ENCODE measurements at regions not wholly inside any gene's neighbourhood (a gene's known extent, or its start where the extent isn't known, plus 50 kb on each side); places are given as distances from the start of the nearest gene placed in this dataset.

DNA sequence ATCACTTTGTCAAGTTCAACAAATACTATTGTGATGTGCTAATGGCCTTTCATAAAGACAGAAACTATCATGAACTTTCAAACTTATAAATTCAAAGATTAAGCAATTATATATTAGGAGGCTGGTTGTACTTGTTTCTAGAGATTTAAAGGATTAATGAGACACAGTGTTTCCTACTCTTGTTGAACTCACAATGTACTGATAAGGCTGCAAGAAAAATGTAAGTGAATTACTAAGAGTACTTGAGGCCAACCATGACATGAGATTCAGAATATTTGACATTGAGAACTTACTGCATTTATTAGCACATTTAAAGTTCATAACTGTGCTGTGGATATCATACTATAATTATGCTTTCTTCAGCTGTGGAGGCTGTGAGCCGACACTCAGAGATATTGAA lies 1210.5 kb upstream of the SORCS1 start:
- no peak overlapping the region for H3K4me3 ChIP-seq
- TF ChIP-seq, protein P1, sequence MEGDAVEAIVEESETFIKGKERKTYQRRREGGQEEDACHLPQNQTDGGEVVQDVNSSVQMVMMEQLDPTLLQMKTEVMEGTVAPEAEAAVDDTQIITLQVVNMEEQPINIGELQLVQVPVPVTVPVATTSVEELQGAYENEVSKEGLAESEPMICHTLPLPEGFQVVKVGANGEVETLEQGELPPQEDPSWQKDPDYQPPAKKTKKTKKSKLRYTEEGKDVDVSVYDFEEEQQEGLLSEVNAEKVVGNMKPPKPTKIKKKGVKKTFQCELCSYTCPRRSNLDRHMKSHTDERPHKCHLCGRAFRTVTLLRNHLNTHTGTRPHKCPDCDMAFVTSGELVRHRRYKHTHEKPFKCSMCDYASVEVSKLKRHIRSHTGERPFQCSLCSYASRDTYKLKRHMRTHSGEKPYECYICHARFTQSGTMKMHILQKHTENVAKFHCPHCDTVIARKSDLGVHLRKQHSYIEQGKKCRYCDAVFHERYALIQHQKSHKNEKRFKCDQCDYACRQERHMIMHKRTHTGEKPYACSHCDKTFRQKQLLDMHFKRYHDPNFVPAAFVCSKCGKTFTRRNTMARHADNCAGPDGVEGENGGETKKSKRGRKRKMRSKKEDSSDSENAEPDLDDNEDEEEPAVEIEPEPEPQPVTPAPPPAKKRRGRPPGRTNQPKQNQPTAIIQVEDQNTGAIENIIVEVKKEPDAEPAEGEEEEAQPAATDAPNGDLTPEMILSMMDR (IDR thresholded peaks at IDR 0.05), result no peak
- ATAC-seq (ENCODE audit: insufficient number of reproducible peaks, low FRiP score, low read depth) (no peak), DNase-seq (ENCODE audit: low spot score) (no peak)
- no peaks in the 10 kb centered on the region for H3K27me3 ChIP-seq (replicated peaks; ENCODE audit: insufficient read depth)
- no peaks in the 10 kb centered on the region for H3K9me3 ChIP-seq
- no peaks in the 10 kb centered on the region for H3K4me1 ChIP-seq (ENCODE audit: control insufficient read depth in 1 of 2, low read depth in 2 of 2)
- H3K27ac ChIP-seq, result no peak overlapping the region
- H3K36me3 ChIP-seq, result no peaks in the 10 kb centered on the region

DNA sequence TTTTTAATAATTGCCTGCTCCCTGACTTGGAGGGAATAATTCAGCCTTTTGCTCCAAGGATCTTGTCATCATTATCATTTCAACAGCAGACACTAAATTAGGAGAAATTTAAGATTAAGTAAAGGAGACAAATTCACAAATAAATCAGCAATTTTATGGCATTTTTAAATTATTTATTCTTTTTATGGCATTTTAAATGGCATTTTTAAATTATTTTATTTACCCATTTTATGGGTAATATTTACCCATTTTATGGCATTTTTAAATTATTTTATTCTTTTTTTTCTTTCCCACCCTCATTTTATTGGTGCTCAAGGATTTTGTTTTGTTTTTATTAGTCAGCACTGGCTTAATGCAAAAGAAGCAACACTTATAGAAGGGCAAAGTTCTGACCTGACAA lies 1201.0 kb upstream of the SORCS1 start:
- Histone ChIP-seq H3K4me1 (ENCODE audit: control insufficient read depth in 1 of 2, low read depth in 2 of 2) (no peaks in the 10 kb centered on the region), H3K9me3 (no peaks in the 10 kb centered on the region), H3K36me3 (no peaks in the 10 kb centered on the region), H3K4me3 (no peak overlapping the region), H3K27ac (no peak overlapping the region), H3K27me3 (replicated peaks; ENCODE audit: insufficient read depth) (no peaks in the 10 kb centered on the region)
- ATAC-seq (ENCODE audit: insufficient number of reproducible peaks, low FRiP score, low read depth), result no peak
- TF ChIP-seq, protein P1 (IDR thresholded peaks at IDR 0.05), result no peak
- no peak for DNase-seq (ENCODE audit: low spot score)

DNA sequence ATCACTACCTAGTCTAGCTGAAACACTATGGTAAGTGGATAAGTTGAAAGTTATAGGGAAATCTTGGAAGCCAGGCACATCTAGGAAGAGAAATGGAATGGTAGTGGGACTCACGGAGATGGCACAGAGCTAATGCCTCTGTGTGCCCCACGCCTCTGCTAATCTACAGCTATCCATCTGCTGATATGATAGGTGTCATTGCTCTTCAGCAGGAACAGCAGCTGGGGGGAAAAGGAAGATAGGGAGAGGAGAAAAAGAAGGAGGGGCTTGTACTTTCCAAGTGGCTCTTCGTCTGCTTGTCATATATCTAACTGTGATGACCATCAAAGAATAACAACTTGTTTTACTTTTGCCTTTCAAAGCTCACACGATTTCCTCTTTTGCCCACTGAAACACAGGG lies 1199.1 kb upstream of the SORCS1 start:
- H3K36me3 ChIP-seq, result no peaks in the 10 kb centered on the region
- H3K27ac ChIP-seq, result no peak overlapping the region
- H3K4me1 ChIP-seq (ENCODE audit: control insufficient read depth in 1 of 2, low read depth in 2 of 2), result no peaks in the 10 kb centered on the region
- TF ChIP-seq, protein P1 (IDR thresholded peaks at IDR 0.05), result no peak
- no peaks in the 10 kb centered on the region for H3K9me3 ChIP-seq
- no peak overlapping the region for H3K4me3 ChIP-seq
- DNase-seq (ENCODE audit: low spot score) (no peak), ATAC-seq (ENCODE audit: insufficient number of reproducible peaks, low FRiP score, low read depth) (no peak)
- no peaks in the 10 kb centered on the region for H3K27me3 ChIP-seq (replicated peaks; ENCODE audit: insufficient read depth)

DNA sequence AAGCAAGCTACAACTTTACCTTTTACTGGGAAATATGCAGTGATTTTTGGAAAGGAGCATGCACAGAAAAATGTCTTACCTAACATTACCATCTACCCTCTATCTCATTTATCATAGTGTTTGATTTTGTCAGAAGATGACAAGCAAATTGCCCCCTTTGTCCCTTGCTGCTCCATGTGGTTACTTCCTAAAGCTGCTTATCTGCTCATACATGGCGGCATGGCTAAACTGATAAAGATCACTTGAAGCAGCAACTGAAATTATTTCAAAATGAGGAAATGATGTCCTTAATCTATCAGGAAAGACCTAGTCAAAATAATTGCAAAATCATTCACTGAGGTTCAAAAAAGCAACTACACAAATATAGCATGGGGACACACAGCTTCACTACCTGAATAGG lies 1198.5 kb upstream of the SORCS1 start:
- H3K36me3 ChIP-seq, result no peaks in the 10 kb centered on the region
- H3K9me3 ChIP-seq, result no peaks in the 10 kb centered on the region
- no peak overlapping the region for H3K27ac ChIP-seq
- ATAC-seq (ENCODE audit: insufficient number of reproducible peaks, low FRiP score, low read depth) (no peak), DNase-seq (ENCODE audit: low spot score) (no peak)
- no peaks in the 10 kb centered on the region for H3K4me1 ChIP-seq (ENCODE audit: control insufficient read depth in 1 of 2, low read depth in 2 of 2)
- TF ChIP-seq, protein P1 (IDR thresholded peaks at IDR 0.05), result no peak
- no peaks in the 10 kb centered on the region for H3K27me3 ChIP-seq (replicated peaks; ENCODE audit: insufficient read depth)
- H3K4me3 ChIP-seq, result no peak overlapping the region

DNA sequence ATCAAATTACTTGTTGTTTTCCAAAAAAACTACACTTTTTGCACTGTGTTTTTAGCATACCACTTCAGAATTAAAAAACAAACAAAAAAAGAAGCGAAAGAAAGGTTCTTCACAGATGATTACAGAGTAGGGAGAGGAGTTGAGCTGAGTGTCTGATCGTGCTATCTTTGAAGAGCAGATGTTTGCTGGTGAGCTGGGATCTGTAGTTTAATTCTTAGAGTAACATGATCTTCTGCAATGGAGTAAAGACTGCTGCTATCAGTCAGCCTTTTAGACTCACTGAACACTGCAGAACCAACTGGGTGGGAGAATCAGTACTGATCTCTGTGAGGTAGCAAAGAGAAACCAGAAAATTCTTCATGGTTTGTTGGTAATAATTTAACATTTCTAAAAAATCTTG lies 1197.8 kb upstream of the SORCS1 start:
- ATAC-seq (ENCODE audit: insufficient number of reproducible peaks, low FRiP score, low read depth) (no peak), DNase-seq (ENCODE audit: low spot score) (no peak)
- Histone ChIP-seq H3K27me3 (replicated peaks; ENCODE audit: insufficient read depth) (no peaks in the 10 kb centered on the region), H3K36me3 (no peaks in the 10 kb centered on the region), H3K4me3 (no peak overlapping the region), H3K27ac (no peak overlapping the region), H3K9me3 (no peaks in the 10 kb centered on the region), H3K4me1 (ENCODE audit: control insufficient read depth in 1 of 2, low read depth in 2 of 2) (no peaks in the 10 kb centered on the region)
- TF ChIP-seq, protein P1 (IDR thresholded peaks at IDR 0.05), result no peak
